Upper lobe of right lung (tissue), 1 donor: ENCODE measurements at regions not wholly inside any gene's neighbourhood (a gene's known extent, or its start where the extent isn't known, plus 50 kb on each side); places are given as distances from the start of the nearest gene placed in this dataset.
"Not testable (repeated sequence)": the region's sequence is repeated elsewhere in the genome, so short reads cannot be mapped to it uniquely, and the experiment has no call there.

Experiments
- ATAC-seq: fragments of 200-7000 bp; cut with Tn5 transposase; one replicate; pipeline ENCODE4 v1.9.1; 2020; ENCODE audit warnings: mild to moderate bottlenecking, moderate library complexity
- DNase-seq: peaks from one replicate; pipeline ENCODE4 v3.0.0-alpha.2; 2020
- H3K27ac ChIP-seq: fragments of 200-600 bp; one replicate; pipeline ENCODE4 v1.8.0; 2022
- H3K27me3 ChIP-seq: fragments of 200-600 bp; one replicate; pipeline ENCODE4 v1.8.0; 2022; ENCODE audit warnings: mild to moderate bottlenecking
- H3K36me3 ChIP-seq: fragments of 200-600 bp; one replicate; pipeline ENCODE4 v1.8.0; 2022
- H3K4me1 ChIP-seq: fragments of 200-600 bp; one replicate; pipeline ENCODE4 v1.8.0; 2022
- H3K4me3 ChIP-seq: fragments of 200-600 bp; one replicate; pipeline ENCODE4 v1.8.0; 2022; ENCODE audit warnings: mild to moderate bottlenecking
- H3K9me3 ChIP-seq: fragments of 200-600 bp; one replicate; pipeline ENCODE4 v1.8.0; 2022
- CTCF ChIP-seq: fragments of 200-600 bp; IDR thresholded peaks from one replicate; pipeline ENCODE4 v1.8.0; 2022; ENCODE audit warnings: antibody characterized with exemption
- intact Hi-C: fragments of 100-400 bp; cut with DNase I; formaldehyde crosslinking; loops from one replicate; pipeline ENCODE4 v1.11.0; 2022
- donor health status: DM: no; HTN: yes; CAD: no; lungs with severe emphysema.

DNA sequence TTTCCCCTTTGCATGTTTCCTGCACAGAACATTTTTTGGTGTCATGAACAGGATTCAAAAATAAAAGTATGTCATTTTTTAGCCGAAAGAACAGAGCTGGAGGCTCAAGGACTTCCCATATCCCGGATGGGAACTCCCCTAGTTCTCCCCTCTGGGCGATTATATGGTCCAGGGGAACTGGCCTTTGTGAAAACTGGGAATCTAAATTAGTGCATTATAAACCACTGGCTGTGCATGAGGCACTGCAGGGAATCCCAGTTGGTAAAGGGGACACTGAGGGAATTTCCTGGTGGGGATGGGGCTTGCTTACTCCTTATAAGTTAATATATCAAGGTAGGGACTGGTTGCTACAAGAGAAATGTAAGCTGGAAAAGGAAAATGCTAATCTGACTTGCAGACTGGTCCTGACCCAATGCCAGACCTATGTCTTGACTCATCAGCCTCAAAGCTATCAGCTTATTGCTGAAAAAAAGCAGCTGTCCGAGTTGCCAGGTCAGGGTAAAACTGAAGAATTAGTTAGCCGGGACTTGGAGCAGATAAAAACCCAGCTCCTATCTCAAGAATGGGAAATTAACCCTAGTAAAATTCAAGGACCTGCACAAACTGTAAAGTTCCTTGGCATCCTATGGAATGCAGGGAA lies 122.6 kb downstream of the FCRL5 start:
- no peaks in the 10 kb centered on the region for H3K36me3 ChIP-seq
- no peak for DNase-seq
- no peak overlapping the region for H3K27ac ChIP-seq
- intact Hi-C loops = no loop called here
- TF ChIP-seq CTCF = no peak
- ATAC-seq = no peak
- H3K4me3 ChIP-seq = no peak overlapping the region
- no peaks in the 10 kb centered on the region for H3K27me3 ChIP-seq
- no peaks in the 10 kb centered on the region for H3K9me3 ChIP-seq
- no peaks in the 10 kb centered on the region for H3K4me1 ChIP-seq

DNA sequence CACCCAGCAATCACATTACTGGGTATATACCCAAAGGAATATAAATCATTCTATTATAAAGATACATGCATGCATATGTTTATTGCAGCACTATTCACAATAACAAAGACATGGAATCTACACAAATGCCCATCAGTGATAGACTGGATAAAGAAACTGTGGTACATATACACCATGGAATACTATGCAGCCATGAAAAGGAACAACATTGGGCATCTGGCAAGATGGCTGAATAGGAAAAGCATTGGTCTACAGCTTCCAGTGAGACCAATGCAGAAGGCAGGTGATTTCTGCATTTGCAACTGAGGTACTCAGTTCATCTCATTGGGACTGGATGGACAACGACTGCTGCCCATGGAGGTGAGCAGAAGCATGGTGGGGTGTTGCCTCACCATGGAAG lies 128.6 kb downstream of the FCRL5 start:
- H3K27me3 ChIP-seq, H3K9me3 ChIP-seq, H3K27ac ChIP-seq, H3K4me1 ChIP-seq, DNase-seq, intact Hi-C loops, ATAC-seq, H3K36me3 ChIP-seq, H3K4me3 ChIP-seq: not testable (repeated sequence)

DNA sequence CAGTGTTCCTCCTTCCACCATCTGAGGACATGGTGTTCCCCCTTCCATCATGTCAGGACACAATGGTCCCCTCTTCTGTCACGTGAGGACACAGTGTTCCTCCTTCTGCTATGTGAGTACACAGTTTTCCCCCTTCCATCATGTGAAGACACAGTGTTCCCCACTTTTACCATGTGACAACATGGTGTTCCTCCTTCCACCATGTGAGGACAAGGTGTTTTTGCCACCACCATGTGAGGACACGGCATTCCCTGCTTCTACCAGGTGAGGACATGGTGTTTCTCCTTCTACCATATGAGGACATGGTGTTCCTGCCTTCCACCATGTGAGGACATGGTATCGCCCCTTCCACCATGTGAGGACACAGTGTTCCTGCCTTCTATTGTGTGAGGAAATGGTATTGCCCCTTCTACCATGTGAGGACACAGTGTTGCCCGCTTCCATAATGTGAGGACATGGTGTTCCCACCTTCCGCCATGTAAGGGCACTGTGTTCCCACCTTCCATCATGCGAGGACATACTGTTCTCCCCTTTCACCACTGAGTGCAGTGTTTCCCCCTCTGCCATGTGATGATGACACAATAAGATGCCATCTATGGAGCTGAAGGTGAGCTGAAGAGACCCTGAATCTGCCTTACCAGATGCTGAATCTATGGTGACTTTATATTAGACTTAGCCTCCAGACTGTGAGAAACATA lies 132.3 kb downstream of the FCRL5 start:
- ATAC-seq (no peak), DNase-seq (no peak)
- Histone ChIP-seq H3K9me3 (no peaks in the 10 kb centered on the region), H3K27ac (no peak overlapping the region), H3K36me3 (no peaks in the 10 kb centered on the region), H3K4me1 (no peaks in the 10 kb centered on the region), H3K4me3 (no peak overlapping the region), H3K27me3 (no peaks in the 10 kb centered on the region)
- TF ChIP-seq CTCF = no peak
- intact Hi-C loops = no loop called here

DNA sequence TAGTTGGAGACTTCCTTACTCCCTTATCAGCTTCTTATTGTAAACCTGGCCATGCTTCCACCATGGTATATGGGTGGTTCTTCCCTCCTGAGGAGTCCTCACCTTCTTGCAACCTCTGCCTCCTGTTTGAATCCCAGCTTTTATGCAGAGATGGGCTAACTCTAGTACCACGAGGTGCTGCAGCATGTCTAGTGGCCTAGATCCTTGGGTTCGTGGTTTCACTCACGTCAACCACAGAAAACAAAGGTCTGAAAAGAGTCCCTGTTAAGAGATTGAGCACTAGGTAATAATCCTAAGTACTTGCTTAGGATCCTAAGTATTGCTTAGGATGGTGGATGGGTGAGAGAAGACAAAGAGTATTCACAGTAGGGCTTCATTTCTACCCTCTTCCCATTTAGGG lies 133.7 kb downstream of the FCRL5 start:
- Histone ChIP-seq H3K4me1 (no peaks in the 10 kb centered on the region), H3K27me3 (no peaks in the 10 kb centered on the region), H3K4me3 (no peak overlapping the region), H3K27ac (no peak overlapping the region), H3K9me3 (no peaks in the 10 kb centered on the region), H3K36me3 (no peaks in the 10 kb centered on the region)
- no peak for TF ChIP-seq CTCF
- intact Hi-C loops = no loop called here
- no peak for DNase-seq
- no peak for ATAC-seq

DNA sequence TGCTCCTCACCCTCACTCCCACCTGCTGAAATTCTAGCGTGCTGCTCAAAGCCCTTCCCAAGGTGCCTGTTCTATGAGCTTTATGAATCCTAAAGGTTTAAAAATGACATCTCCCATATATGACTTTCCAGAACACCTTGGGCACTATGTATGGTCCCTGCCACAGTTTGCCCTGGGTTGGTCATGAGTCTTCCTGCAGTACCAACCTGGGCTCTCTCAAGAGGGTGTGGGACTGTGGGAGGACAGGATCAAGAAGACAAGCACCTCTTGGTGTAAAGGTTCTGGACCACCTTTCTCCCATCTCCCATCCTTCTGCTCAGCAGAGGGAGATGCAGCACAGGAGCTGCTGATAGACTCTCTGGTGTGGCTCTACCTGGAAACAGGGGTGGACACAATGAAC lies 134.1 kb downstream of the FCRL5 start:
- Histone ChIP-seq H3K4me1 (no peaks in the 10 kb centered on the region), H3K9me3 (no peaks in the 10 kb centered on the region), H3K27ac (no peak overlapping the region), H3K27me3 (no peaks in the 10 kb centered on the region), H3K36me3 (no peaks in the 10 kb centered on the region), H3K4me3 (no peak overlapping the region)
- intact Hi-C loops = no loop called here
- DNase-seq = no peak
- no peak for TF ChIP-seq CTCF
- ATAC-seq = no peak

DNA sequence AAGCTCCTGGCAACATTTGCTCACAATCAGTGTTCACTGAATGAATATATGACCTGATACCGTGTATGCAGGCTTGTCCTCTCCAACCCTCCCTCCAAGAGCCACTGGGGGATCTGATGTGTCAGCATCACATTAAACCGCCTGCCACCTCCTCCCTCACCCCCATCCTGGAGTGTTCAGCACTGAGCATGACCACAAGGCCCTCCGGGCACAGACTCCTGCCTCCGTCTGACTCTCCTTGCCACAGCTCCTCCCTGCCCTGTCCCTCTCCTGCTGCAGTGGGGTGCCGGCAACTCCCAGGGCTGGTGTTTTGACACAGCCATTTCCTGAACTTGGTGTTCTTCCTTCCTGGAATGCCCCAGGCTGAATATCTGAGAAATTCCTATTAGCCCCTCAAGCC lies 136.7 kb downstream of the FCRL5 start:
- ATAC-seq = no peak
- TF ChIP-seq CTCF = no peak
- DNase-seq = no peak
- Histone ChIP-seq H3K27me3 (no peaks in the 10 kb centered on the region), H3K4me1 (no peaks in the 10 kb centered on the region), H3K9me3 (no peaks in the 10 kb centered on the region), H3K4me3 (no peak overlapping the region), H3K36me3 (no peaks in the 10 kb centered on the region), H3K27ac (no peak overlapping the region)
- intact Hi-C loops = no loop called here
